Stomach (tissue), 8 donors: ENCODE measurements at regions not wholly inside any gene's neighbourhood (a gene's known extent, or its start where the extent isn't known, plus 50 kb on each side); places are given as distances from the start of the nearest gene placed in this dataset.

Experiments
- DNase-seq, 2 donors: peaks; one replicate each; pipeline versions ENCODE4 v3.0.0 to v3.0.0-alpha.2; 2013 to 2019
- H3K27ac ChIP-seq, 5 donors: fragments of 200-600 bp in 4 of 5; sonication (generic) in 4 of 5; one replicate each; pipeline ENCODE4 v1.5.1; 2013 to 2019; ENCODE audit warnings: mild to moderate bottlenecking in 1 of 5, moderate library complexity in 1 of 5
- H3K27me3 ChIP-seq, 3 donors: fragments of 200-600 bp; sonication (generic); one replicate each; pipeline ENCODE4 v1.5.1; 2017 to 2019; ENCODE audit warnings: mixed run types in 1 of 3
- H3K36me3 ChIP-seq, 4 donors: fragments of 200-600 bp; sonication (generic); 1 replicate in 3 of 4; 2 replicates in 1 of 4; pipeline ENCODE4 v1.5.1; 2016 to 2019
- H3K4me1 ChIP-seq, 4 donors: fragments of 200-600 bp; sonication (generic); one replicate each; pipeline ENCODE4 v1.5.1; 2016 to 2019
- H3K4me3 ChIP-seq, 4 donors: fragments of 200-600 bp; sonication (generic) in 3 of 4; one replicate each; pipeline ENCODE4 v1.5.1; 2016 to 2019; ENCODE audit warnings: mild to moderate bottlenecking in 1 of 4
- H3K9me3 ChIP-seq, 4 donors: fragments of 200-600 bp; sonication (generic); one replicate each; pipeline ENCODE4 v1.5.1; 2016 to 2019
- CTCF ChIP-seq, 7 experiments: fragments of 450-650 bp in 4 of 7; fragments of 200-600 bp in 3 of 7; sonication (generic) in 3 of 7; IDR thresholded peaks; one replicate each; pipeline ENCODE4 v1.5.1; 2016 to 2019; ENCODE audit warnings: antibody characterized with exemption in 7 of 7, control low read depth in 2 of 7, mild to moderate bottlenecking in 1 of 7
- EP300 ChIP-seq: sonication (generic); formaldehyde crosslinking; IDR thresholded peaks from one replicate; pipeline ENCODE4 v1.6.1; 2017; ENCODE audit warnings: antibody characterized with exemption
- POLR2A ChIP-seq, 4 donors: fragments of 450-650 bp; IDR thresholded peaks; one replicate each; pipeline ENCODE4 v1.6.1; 2016; ENCODE audit warnings: antibody characterized with exemption in 4 of 4, control low read depth in 2 of 4, mild to moderate bottlenecking in 1 of 4, moderate library complexity in 1 of 4
- POLR2AphosphoS5 ChIP-seq, 3 donors: sonication (generic); formaldehyde crosslinking; IDR thresholded peaks; one replicate each; pipeline ENCODE4 v1.6.1; 2016; ENCODE audit warnings: antibody characterized with exemption in 3 of 3
- WGBS, 5 donors: extraction: QIAGEN DNeasy Blood & Tissue Kit in 3 of 5; methylation state at CpG; one replicate each; pipeline versions ENCODE4 v1.1.5 to v1.1.7; 2013 to 2018; 5-methylcytosine and 5-hydroxymethylcytosine counted together
- intact Hi-C: fragments of 100-400 bp; cut with DNase I; formaldehyde crosslinking; loops from one replicate; pipeline ENCODE4 v1.15.1; 2023; ENCODE audit warnings: low total_unique reads
- donor health status: healthy with polysubstance abuse.
- donor health status: Bipolar disorder and iron deficiency.
- donor health status: healthy.

- DNase-seq, result no peak
- H3K4me1 ChIP-seq, result no peaks in the 10 kb centered on the region
- H3K9me3 ChIP-seq, result no peaks in the 10 kb centered on the region
- 84 to 94% (median 85%) methylated on average over 3 of the region's 3 CpGs for WGBS, 5 donors
- intact Hi-C loops, result no loop called here
- no peaks in the 10 kb centered on the region for H3K36me3 ChIP-seq
- H3K27me3 ChIP-seq, result no peaks in the 10 kb centered on the region
- no peak for TF ChIP-seq POLR2A (IDR thresholded peaks at IDR 0.05)
- no peak for TF ChIP-seq EP300
- no peak for TF ChIP-seq CTCF (IDR thresholded peaks at IDR 0.05)
- TF ChIP-seq POLR2AphosphoS5 (IDR thresholded peaks at IDR 0.05), result no peak
- no peak overlapping the region for H3K4me3 ChIP-seq
- H3K27ac ChIP-seq, result no peak overlapping the region
Measured at GRCh38 chr14:55948399-55948798, 169.8 kb upstream of the PELI2 start.

GRCh38 chr14:55949708-55950107, 168.5 kb upstream of the PELI2 start:
- WGBS, 5 donors, result 60 to 73% (median 71%) methylated on average over 3 of the region's 3 CpGs

GRCh38 chr14:55950135-55950534, 168.1 kb upstream of the PELI2 start:
- TF ChIP-seq CTCF (IDR thresholded peaks at IDR 0.05) (no peak), EP300 (no peak)

More at GRCh38 chr14:55949708-55950107, 168.5 kb upstream of the PELI2 start:
- intact Hi-C loops, result no loop called here
- no peaks in the 10 kb centered on the region for H3K27me3 ChIP-seq
- H3K4me3 ChIP-seq, result no peak overlapping the region
- H3K4me1 ChIP-seq, result no peaks in the 10 kb centered on the region
- H3K9me3 ChIP-seq, result no peaks in the 10 kb centered on the region
- no peaks in the 10 kb centered on the region for H3K36me3 ChIP-seq
- DNase-seq, result no peak
- TF ChIP-seq POLR2AphosphoS5 (IDR thresholded peaks at IDR 0.05) (no peak), POLR2A (IDR thresholded peaks at IDR 0.05) (no peak), CTCF (IDR thresholded peaks at IDR 0.05) (no peak), EP300 (no peak)
- no peak overlapping the region for H3K27ac ChIP-seq

GRCh38 chr14:55951341-55952206, 166.6 kb upstream of the PELI2 start:
- 87 to 91% (median 90%) methylated on average over 9 of the region's 9 CpGs for WGBS, 5 donors
- Histone ChIP-seq H3K36me3 (no peaks in the 10 kb centered on the region), H3K9me3 (no peaks in the 10 kb centered on the region), H3K27ac (no peak overlapping the region), H3K27me3 (no peaks in the 10 kb centered on the region), H3K4me1 (no peaks in the 10 kb centered on the region), H3K4me3 (no peak overlapping the region)
- intact Hi-C loops, result no loop called here
- no peak for TF ChIP-seq POLR2AphosphoS5 (IDR thresholded peaks at IDR 0.05)
- TF ChIP-seq EP300, result no peak
- no peak for TF ChIP-seq POLR2A (IDR thresholded peaks at IDR 0.05)
- no peak for TF ChIP-seq CTCF (IDR thresholded peaks at IDR 0.05)
- DNase-seq, result no peak

More at GRCh38 chr14:55950135-55950534, 168.1 kb upstream of the PELI2 start:
- DNase-seq, result no peak
- Histone ChIP-seq H3K4me1 (no peaks in the 10 kb centered on the region), H3K27me3 (no peaks in the 10 kb centered on the region), H3K4me3 (no peak overlapping the region), H3K36me3 (no peaks in the 10 kb centered on the region), H3K9me3 (no peaks in the 10 kb centered on the region), H3K27ac (no peak overlapping the region)
- intact Hi-C loops, result no loop called here
- WGBS, 5 donors, result 74 to 86% (median 85%) methylated on average over 7 of the region's 7 CpGs
